PFSK-1 (cell line): ENCODE measurements at regions not wholly inside any gene's neighbourhood (a gene's known extent, or its start where the extent isn't known, plus 50 kb on each side); places are given as distances from the start of the nearest gene placed in this dataset.

Source experiments
- FOXP2 ChIP-seq: optimal IDR thresholded peaks from 2 replicates; pipeline ENCODE3; 2011; ENCODE audit warnings: borderline replicate concordance, control low read depth, inconsistent platforms; ENCODE audit not compliant: insufficient read depth; ENCODE audit errors: extremely low read length, extremely low read depth
- POLR2AphosphoS5 ChIP-seq: IDR thresholded peaks from 2 replicates; pipeline ENCODE4 v1.6.1; 2012; ENCODE audit warnings: low read depth, mild to moderate bottlenecking, control low read depth, low read length, moderate library complexity
- SIN3A ChIP-seq: IDR thresholded peaks from 2 replicates; pipeline ENCODE4 v1.6.1; 2012; ENCODE audit warnings: mild to moderate bottlenecking, low read length, moderate library complexity, borderline replicate concordance; ENCODE audit not compliant: insufficient read depth
- TAF1 ChIP-seq: IDR thresholded peaks from 2 replicates; pipeline ENCODE4 v1.6.1; 2012; ENCODE audit warnings: low read length, control low read depth, borderline replicate concordance; ENCODE audit not compliant: insufficient read depth
- TF ChIP-seq, protein P1 (sequence below), 2 experiments: IDR thresholded peaks; 2 replicates each; pipeline versions ENCODE4 v1.6.1 to v1.8.0; 2011 to 2012; ENCODE audit warnings: low read depth in 2 of 2, low read length in 2 of 2, control low read depth in 1 of 2, inconsistent platforms in 1 of 2, mild to moderate bottlenecking in 1 of 2, moderate library complexity in 1 of 2; ENCODE audit not compliant: insufficient read depth in 1 of 2

- TF ChIP-seq SIN3A, result no peak
- TF ChIP-seq POLR2AphosphoS5, result no peak
- TF ChIP-seq TAF1, result no peak
- TF ChIP-seq, protein P1, sequence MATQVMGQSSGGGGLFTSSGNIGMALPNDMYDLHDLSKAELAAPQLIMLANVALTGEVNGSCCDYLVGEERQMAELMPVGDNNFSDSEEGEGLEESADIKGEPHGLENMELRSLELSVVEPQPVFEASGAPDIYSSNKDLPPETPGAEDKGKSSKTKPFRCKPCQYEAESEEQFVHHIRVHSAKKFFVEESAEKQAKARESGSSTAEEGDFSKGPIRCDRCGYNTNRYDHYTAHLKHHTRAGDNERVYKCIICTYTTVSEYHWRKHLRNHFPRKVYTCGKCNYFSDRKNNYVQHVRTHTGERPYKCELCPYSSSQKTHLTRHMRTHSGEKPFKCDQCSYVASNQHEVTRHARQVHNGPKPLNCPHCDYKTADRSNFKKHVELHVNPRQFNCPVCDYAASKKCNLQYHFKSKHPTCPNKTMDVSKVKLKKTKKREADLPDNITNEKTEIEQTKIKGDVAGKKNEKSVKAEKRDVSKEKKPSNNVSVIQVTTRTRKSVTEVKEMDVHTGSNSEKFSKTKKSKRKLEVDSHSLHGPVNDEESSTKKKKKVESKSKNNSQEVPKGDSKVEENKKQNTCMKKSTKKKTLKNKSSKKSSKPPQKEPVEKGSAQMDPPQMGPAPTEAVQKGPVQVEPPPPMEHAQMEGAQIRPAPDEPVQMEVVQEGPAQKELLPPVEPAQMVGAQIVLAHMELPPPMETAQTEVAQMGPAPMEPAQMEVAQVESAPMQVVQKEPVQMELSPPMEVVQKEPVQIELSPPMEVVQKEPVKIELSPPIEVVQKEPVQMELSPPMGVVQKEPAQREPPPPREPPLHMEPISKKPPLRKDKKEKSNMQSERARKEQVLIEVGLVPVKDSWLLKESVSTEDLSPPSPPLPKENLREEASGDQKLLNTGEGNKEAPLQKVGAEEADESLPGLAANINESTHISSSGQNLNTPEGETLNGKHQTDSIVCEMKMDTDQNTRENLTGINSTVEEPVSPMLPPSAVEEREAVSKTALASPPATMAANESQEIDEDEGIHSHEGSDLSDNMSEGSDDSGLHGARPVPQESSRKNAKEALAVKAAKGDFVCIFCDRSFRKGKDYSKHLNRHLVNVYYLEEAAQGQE (IDR thresholded peaks at IDR 0.05; ENCODE audit: insufficient read depth in 1 of 2, low read depth in 2 of 2, low read length in 2 of 2), result no peak
- no peak for TF ChIP-seq FOXP2
Observed at GRCh38 chr10:83179371-83179770, 959.9 kb upstream of the GHITM start.
